OCI-LY1 (cell line): ENCODE measurements at regions not wholly inside any gene's neighbourhood (a gene's known extent, or its start where the extent isn't known, plus 50 kb on each side); places are given as distances from the start of the nearest gene placed in this dataset.

ENCODE experiments used
- CTCF ChIP-seq: fragments of 200-600 bp; sonication (generic), shearing (Covaris generic); IDR thresholded peaks from 2 replicates; pipeline ENCODE4 v1.5.1; 2017; ENCODE audit warnings: mild to moderate bottlenecking, antibody characterized with exemption, low read length, moderate library complexity, mixed read lengths
- EZH2 ChIP-seq: fragments of 200-600 bp; sonication (generic), shearing (Covaris generic); IDR thresholded peaks from 2 replicates; pipeline ENCODE4 v1.8.0; 2017; ENCODE audit warnings: borderline replicate concordance, mixed run types, mild to moderate bottlenecking, antibody characterized with exemption, low read length, moderate library complexity, mixed read lengths

- TF ChIP-seq CTCF = no peak
- no peak for TF ChIP-seq EZH2
Observed at GRCh38 chr6:163733061-163733460, 318.5 kb downstream of the QKI start.
